CD14-positive monocyte (primary cell): ENCODE measurements at regions not wholly inside any gene's neighbourhood (a gene's known extent, or its start where the extent isn't known, plus 50 kb on each side); places are given as distances from the start of the nearest gene placed in this dataset.

Source experiments
- DNase-seq, 3 donors: peaks; one replicate each; pipeline ENCODE4 v3.0.0-alpha.2; 2011 to 2022
- H2AFZ ChIP-seq: 2 replicates; pipeline ENCODE4 v1.6.0; 2012; ENCODE audit warnings: mild to moderate bottlenecking, low read depth, low read length, inconsistent platforms; ENCODE audit not compliant: insufficient read depth, poor library complexity, severe bottlenecking
- H3K27ac ChIP-seq, 2 donors: 1 replicate in 1 of 2; 2 replicates in 1 of 2; pipeline ENCODE4 v1.5.1; 2012 to 2013; ENCODE audit warnings: low read length in 2 of 2, control low read depth in 1 of 2, inconsistent platforms in 1 of 2, low read depth in 1 of 2, mild to moderate bottlenecking in 1 of 2
- H3K27me3 ChIP-seq, 2 donors: one replicate each; pipeline versions ENCODE4 v1.6.0 to v1.6.1; 2011 to 2013; ENCODE audit warnings: low read length in 2 of 2; ENCODE audit not compliant: control insufficient read depth in 2 of 2, insufficient read depth in 2 of 2
- H3K36me3 ChIP-seq, 2 donors: replicated peaks in 1 of 2; 1 replicate in 1 of 2; 2 replicates in 1 of 2; pipeline versions ENCODE4 v1.5.1 to v1.6.1; 2012 to 2013; ENCODE audit warnings: low read length in 2 of 2, control low read depth in 1 of 2, inconsistent platforms in 1 of 2, mild to moderate bottlenecking in 1 of 2; ENCODE audit not compliant: insufficient read depth in 2 of 2, control insufficient read depth in 1 of 2
- H3K4me1 ChIP-seq, 2 donors: 1 replicate in 1 of 2; 2 replicates in 1 of 2; pipeline versions ENCODE4 v1.5.1 to v1.6.1; 2012 to 2013; ENCODE audit warnings: low read length in 2 of 2, control low read depth in 1 of 2, inconsistent platforms in 1 of 2, mild to moderate bottlenecking in 1 of 2, moderate library complexity in 1 of 2; ENCODE audit not compliant: insufficient read depth in 2 of 2, control insufficient read depth in 1 of 2
- H3K4me2 ChIP-seq: replicated peaks from 2 replicates; pipeline ENCODE3; 2012; ENCODE audit warnings: low read length, moderate library complexity, mild to moderate bottlenecking; ENCODE audit not compliant: poor library complexity, severe bottlenecking; ENCODE audit errors: extremely low read depth
- H3K4me3 ChIP-seq, 3 experiments: fragments of 200-600 bp in 1 of 3; sonication (generic) in 1 of 3; replicated peaks in 1 of 3; 1 replicate in 2 of 3; 2 replicates in 1 of 3; pipeline ENCODE4 v1.5.1; 2011 to 2013; ENCODE audit warnings: low read length in 3 of 3, mild to moderate bottlenecking in 3 of 3, control low read depth in 2 of 3, low read depth in 2 of 3, inconsistent platforms in 1 of 3, moderate library complexity in 1 of 3
- H3K79me2 ChIP-seq: 2 replicates; pipeline ENCODE4 v1.6.0; 2012; ENCODE audit warnings: mild to moderate bottlenecking, control low read depth, inconsistent platforms, low read length, moderate library complexity; ENCODE audit not compliant: insufficient read depth
- H3K9ac ChIP-seq: 2 replicates; pipeline ENCODE4 v1.6.0; 2017; ENCODE audit warnings: low read length, mild to moderate bottlenecking; ENCODE audit not compliant: insufficient read depth, poor library complexity, severe bottlenecking
- H3K9me3 ChIP-seq, 2 donors: replicated peaks in 1 of 2; 1 replicate in 1 of 2; 2 replicates in 1 of 2; pipeline versions ENCODE4 v1.5.1 to v1.6.1; 2012 to 2013; ENCODE audit warnings: low read length in 2 of 2, control low read depth in 1 of 2; ENCODE audit not compliant: control insufficient read depth in 1 of 2, insufficient read depth in 1 of 2
- H4K20me1 ChIP-seq: 2 replicates; pipeline ENCODE4 v1.6.0; 2012; ENCODE audit warnings: mild to moderate bottlenecking, low read length, control low read depth, moderate library complexity; ENCODE audit not compliant: insufficient read depth
- H3K27ac Mint-ChIP-seq, 7 donors: one replicate each; pipeline ENCODE4 v1.8.0; 2020; ENCODE audit warnings: mild to moderate bottlenecking in 7 of 7, mixed read lengths in 7 of 7, moderate library complexity in 6 of 7, inconsistent platforms in 2 of 7
- H3K27me3 Mint-ChIP-seq, 3 donors: one replicate each; pipeline ENCODE4 v1.8.0; 2021 to 2022; ENCODE audit warnings: low read depth in 3 of 3, mild to moderate bottlenecking in 3 of 3, mixed read lengths in 3 of 3, moderate library complexity in 3 of 3, inconsistent platforms in 1 of 3
- H3K36me3 Mint-ChIP-seq, 2 donors: one replicate each; pipeline ENCODE4 v1.8.0; 2020; ENCODE audit warnings: mixed read lengths in 2 of 2, inconsistent platforms in 1 of 2, mild to moderate bottlenecking in 1 of 2
- H3K4me1 Mint-ChIP-seq: one replicate; pipeline ENCODE4 v1.8.0; 2020; ENCODE audit warnings: mild to moderate bottlenecking, mixed read lengths
- H3K4me3 Mint-ChIP-seq, 2 donors: one replicate each; pipeline ENCODE4 v1.8.0; 2020; ENCODE audit warnings: mild to moderate bottlenecking in 2 of 2, mixed read lengths in 2 of 2, moderate library complexity in 1 of 2
- H3K9me3 Mint-ChIP-seq, 7 donors: one replicate each; pipeline ENCODE4 v1.8.0; 2020 to 2022; ENCODE audit warnings: mixed read lengths in 7 of 7, mild to moderate bottlenecking in 6 of 7, moderate library complexity in 6 of 7, inconsistent platforms in 2 of 7
- WGBS: methylation state at CpG from one replicate; pipeline ENCODE4 v1.1.5; 2013; ENCODE audit warnings: missing lambda C conversion rate; ENCODE audit not compliant: insufficient coverage; 5-methylcytosine and 5-hydroxymethylcytosine counted together
- intact Hi-C, 2 donors: fragments of 100-400 bp; cut with micrococcal nuclease; formaldehyde crosslinking; loops; one replicate each; pipeline versions ENCODE4 v1.15.0 to v1.15.1; 2023
- TF ChIP-seq, protein P1 (sequence below): fragments of 200-600 bp; IDR thresholded peaks from one replicate; pipeline ENCODE4 v1.8.0; 2022; ENCODE audit warnings: antibody characterized with exemption, mild to moderate bottlenecking

DNA sequence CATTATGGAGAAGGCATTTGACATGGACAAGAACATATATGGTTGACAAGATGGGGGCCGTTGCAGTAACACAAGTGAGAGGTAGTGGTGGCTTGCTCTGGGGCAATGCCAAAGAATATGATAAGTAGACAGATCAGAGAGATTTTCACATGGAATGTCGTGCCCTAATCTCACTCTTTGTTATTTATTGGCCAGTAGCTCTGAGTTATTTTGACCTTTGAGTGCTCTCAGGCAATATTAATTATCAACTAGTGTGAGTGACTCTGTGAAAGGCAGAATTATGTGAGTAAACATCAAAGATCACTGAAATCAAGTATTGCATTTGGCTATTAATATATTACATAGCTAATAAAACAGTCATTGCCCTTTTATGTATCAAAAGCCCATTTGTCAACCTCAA, 164.9 kb upstream of the ADAMTS9 start:
- Mint-ChIP-seq H3K4me1 (no peaks in the 10 kb centered on the region), H3K27ac (no peak overlapping the region), H3K9me3 (peaks cover 0 to 2% (median 0%) of the 10 kb centered on the region in 7 donors), H3K4me3 (no peak overlapping the region), H3K36me3 (no peaks in the 10 kb centered on the region), H3K27me3 (no peaks in the 10 kb centered on the region)
- H3K4me2 ChIP-seq: no peak overlapping the region
- no peaks in the 10 kb centered on the region for H3K36me3 ChIP-seq
- 73% methylated on average over 2 of the region's 2 CpGs for WGBS
- H3K9me3 ChIP-seq: peaks cover 0 to 7% of the 10 kb centered on the region in 2 donors
- intact Hi-C loops: no loop called here
- H3K27me3 ChIP-seq: no peaks in the 10 kb centered on the region
- no peaks in the 10 kb centered on the region for H3K4me1 ChIP-seq
- H2AFZ ChIP-seq: no peak overlapping the region
- no peak overlapping the region for H3K27ac ChIP-seq
- no peak for DNase-seq
- no peak overlapping the region for H3K9ac ChIP-seq
- TF ChIP-seq, protein P1, sequence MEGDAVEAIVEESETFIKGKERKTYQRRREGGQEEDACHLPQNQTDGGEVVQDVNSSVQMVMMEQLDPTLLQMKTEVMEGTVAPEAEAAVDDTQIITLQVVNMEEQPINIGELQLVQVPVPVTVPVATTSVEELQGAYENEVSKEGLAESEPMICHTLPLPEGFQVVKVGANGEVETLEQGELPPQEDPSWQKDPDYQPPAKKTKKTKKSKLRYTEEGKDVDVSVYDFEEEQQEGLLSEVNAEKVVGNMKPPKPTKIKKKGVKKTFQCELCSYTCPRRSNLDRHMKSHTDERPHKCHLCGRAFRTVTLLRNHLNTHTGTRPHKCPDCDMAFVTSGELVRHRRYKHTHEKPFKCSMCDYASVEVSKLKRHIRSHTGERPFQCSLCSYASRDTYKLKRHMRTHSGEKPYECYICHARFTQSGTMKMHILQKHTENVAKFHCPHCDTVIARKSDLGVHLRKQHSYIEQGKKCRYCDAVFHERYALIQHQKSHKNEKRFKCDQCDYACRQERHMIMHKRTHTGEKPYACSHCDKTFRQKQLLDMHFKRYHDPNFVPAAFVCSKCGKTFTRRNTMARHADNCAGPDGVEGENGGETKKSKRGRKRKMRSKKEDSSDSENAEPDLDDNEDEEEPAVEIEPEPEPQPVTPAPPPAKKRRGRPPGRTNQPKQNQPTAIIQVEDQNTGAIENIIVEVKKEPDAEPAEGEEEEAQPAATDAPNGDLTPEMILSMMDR: no peak
- no peaks in the 10 kb centered on the region for H3K79me2 ChIP-seq
- H3K4me3 ChIP-seq: no peak overlapping the region
- H4K20me1 ChIP-seq: no peaks in the 10 kb centered on the region

DNA sequence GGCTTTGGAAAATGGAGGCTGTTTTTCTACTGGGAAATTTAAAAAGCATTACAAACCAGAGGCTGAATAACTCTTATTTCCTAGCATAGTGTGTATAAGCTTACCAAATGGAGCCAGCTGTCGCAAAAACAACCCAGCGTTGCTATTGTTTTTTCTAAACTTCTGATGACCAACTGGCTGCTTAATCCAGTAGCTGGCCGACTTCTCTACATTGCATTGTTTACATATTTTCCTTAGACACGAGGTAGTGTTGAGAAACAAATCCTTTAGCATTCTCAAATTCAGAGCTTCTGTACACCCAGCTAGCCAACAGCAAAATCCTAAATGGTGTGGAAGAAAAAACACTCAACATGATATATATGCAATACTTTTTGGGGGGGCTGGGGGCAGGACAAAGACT, 161.0 kb upstream of the ADAMTS9 start:
- Histone ChIP-seq H3K4me3 (no peak overlapping the region), H3K79me2 (no peaks in the 10 kb centered on the region), H3K4me2 (no peak overlapping the region), H3K27ac (no peak overlapping the region), H3K9me3 (peaks cover 11 to 16% of the 10 kb centered on the region in 2 donors), H3K4me1 (no peaks in the 10 kb centered on the region), H3K36me3 (no peaks in the 10 kb centered on the region), H3K27me3 (no peaks in the 10 kb centered on the region), H4K20me1 (no peaks in the 10 kb centered on the region), H2AFZ (no peak overlapping the region), H3K9ac (no peak overlapping the region)
- Mint-ChIP-seq H3K36me3 (no peaks in the 10 kb centered on the region), H3K4me3 (no peak overlapping the region), H3K9me3 (peaks cover 2 to 13% (median 4%) of the 10 kb centered on the region in 7 donors), H3K4me1 (no peaks in the 10 kb centered on the region), H3K27me3 (no peaks in the 10 kb centered on the region), H3K27ac (no peak overlapping the region)
- DNase-seq: no peak
- TF ChIP-seq, protein P1: no peak
- 83% methylated on average over 2 of the region's 4 CpGs for WGBS
- intact Hi-C loops: no loop called here
